ENCODE measurements at regions not wholly inside any gene's neighbourhood (a gene's known extent, or its start where the extent isn't known, plus 50 kb on each side); places are given as distances from the start of the nearest gene placed in this dataset.

DNA sequence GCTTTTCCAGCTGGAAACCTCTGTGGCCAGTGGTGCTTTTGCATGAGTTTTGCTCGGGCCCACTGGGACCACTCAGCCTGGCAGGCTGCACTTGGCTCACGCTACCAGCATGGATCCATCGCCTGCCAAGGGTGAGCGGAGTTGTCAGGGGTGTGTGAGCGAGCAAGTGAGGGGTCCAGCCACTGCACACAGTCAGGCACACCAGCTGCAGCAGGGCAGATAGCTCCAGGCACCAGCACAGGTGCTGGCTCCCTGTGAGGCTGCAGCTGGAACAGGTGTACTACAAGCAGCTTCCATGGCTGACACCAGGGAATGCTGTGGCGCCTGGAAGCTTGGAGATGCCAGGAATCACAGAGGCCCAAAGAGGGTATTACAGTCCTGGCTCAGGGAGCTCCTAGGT is 391.2 kb upstream of the SGCD start:
- Histone ChIP-seq H4K20me1 (ENCODE audit: insufficient read depth, low read length) (no peaks in the 10 kb centered on the region), H3K9ac (ENCODE audit: low read depth, low read length) (no peak overlapping the region), H3K27me3 (ENCODE audit: insufficient read depth, low read length, poor library complexity) (no peaks in the 10 kb centered on the region), H2AFZ (ENCODE audit: low read depth, low read length) (no peak overlapping the region), H3K27ac (ENCODE audit: low read length) (no peak overlapping the region), H3K4me3 (ENCODE audit: low read depth in 1 of 2, low read length in 2 of 2) (no peak overlapping the region), H3K4me1 (ENCODE audit: insufficient read depth, low read length) (no peaks in the 10 kb centered on the region), H3K36me3 (ENCODE audit: insufficient read depth, low read length) (no peaks in the 10 kb centered on the region), H3K79me2 (ENCODE audit: insufficient read depth, low read length) (no peaks in the 10 kb centered on the region), H3K4me2 (ENCODE audit: insufficient read depth, low read length) (no peak overlapping the region), H3K9me3 (ENCODE audit: insufficient read depth, low read length, severe bottlenecking) (no peaks in the 10 kb centered on the region)
- no peak for DNase-seq
- TF ChIP-seq EZH2 (IDR thresholded peaks at IDR 0.05; ENCODE audit: borderline replicate concordance, low read depth, low read length, severe bottlenecking): no peak
- TF ChIP-seq, protein P1, sequence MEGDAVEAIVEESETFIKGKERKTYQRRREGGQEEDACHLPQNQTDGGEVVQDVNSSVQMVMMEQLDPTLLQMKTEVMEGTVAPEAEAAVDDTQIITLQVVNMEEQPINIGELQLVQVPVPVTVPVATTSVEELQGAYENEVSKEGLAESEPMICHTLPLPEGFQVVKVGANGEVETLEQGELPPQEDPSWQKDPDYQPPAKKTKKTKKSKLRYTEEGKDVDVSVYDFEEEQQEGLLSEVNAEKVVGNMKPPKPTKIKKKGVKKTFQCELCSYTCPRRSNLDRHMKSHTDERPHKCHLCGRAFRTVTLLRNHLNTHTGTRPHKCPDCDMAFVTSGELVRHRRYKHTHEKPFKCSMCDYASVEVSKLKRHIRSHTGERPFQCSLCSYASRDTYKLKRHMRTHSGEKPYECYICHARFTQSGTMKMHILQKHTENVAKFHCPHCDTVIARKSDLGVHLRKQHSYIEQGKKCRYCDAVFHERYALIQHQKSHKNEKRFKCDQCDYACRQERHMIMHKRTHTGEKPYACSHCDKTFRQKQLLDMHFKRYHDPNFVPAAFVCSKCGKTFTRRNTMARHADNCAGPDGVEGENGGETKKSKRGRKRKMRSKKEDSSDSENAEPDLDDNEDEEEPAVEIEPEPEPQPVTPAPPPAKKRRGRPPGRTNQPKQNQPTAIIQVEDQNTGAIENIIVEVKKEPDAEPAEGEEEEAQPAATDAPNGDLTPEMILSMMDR (IDR thresholded peaks at IDR 0.05; ENCODE audit: borderline replicate concordance, extremely low read depth, low read length, poor library complexity, severe bottlenecking): no peak
- no peak for ATAC-seq (ENCODE audit: insufficient read depth, low read depth)

DNA sequence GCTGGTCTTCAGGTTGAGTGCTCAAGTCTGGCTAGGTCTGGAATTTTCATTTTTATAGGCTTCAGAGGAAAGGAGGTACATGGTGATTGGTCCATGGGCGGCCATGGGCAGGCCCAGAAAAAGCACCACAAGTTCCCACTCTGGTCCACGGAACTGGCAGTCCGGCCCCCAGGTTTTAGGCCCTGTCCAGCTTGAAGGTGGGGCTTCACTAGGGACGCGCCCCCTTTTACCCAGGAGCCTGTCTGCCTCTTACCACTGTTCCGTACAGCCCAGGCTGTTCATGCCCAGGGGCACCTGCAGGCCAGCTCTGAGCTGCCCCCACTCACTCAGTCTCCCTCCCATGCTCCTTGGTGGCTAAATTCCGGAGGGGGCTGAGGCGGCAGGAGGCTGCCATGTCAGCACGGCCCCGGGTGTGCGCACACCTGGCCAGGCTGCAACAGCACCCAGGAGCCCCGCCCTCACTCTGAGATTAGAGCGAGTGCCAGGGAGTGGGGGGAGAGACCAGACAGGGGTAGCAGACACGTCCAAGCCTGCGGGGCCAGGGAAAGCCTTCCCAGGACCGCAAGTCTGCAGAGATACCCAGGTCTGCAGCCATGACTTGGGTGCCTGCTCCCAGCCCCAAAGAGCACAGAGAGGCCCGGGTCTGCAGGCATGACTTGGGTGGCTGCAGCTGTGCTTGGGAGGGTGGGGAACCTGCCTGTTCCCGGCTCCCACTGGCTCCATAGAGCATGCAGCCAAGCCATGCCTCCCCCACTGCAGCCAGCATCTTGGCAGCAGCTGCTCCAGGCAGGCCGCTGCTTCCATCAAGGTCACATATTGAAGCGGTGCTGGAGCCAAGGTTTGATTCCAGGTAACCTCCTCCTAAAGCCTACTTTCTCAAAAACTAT is 390.2 kb upstream of the SGCD start:
- Histone ChIP-seq H3K27me3 (ENCODE audit: insufficient read depth, low read length, poor library complexity) (no peaks in the 10 kb centered on the region), H3K36me3 (ENCODE audit: insufficient read depth, low read length) (no peaks in the 10 kb centered on the region), H4K20me1 (ENCODE audit: insufficient read depth, low read length) (no peaks in the 10 kb centered on the region), H3K27ac (ENCODE audit: low read length) (no peak overlapping the region), H3K4me1 (ENCODE audit: insufficient read depth, low read length) (no peaks in the 10 kb centered on the region), H3K9me3 (ENCODE audit: insufficient read depth, low read length, severe bottlenecking) (no peaks in the 10 kb centered on the region), H3K79me2 (ENCODE audit: insufficient read depth, low read length) (no peaks in the 10 kb centered on the region), H3K9ac (ENCODE audit: low read depth, low read length) (no peak overlapping the region), H3K4me2 (ENCODE audit: insufficient read depth, low read length) (no peak overlapping the region), H3K4me3 (ENCODE audit: low read depth in 1 of 2, low read length in 2 of 2) (no peak overlapping the region), H2AFZ (ENCODE audit: low read depth, low read length) (no peak overlapping the region)
- no peak for DNase-seq
- no peak for ATAC-seq (ENCODE audit: insufficient read depth, low read depth)
- TF ChIP-seq EZH2 (IDR thresholded peaks at IDR 0.05; ENCODE audit: borderline replicate concordance, low read depth, low read length, severe bottlenecking): no peak
- TF ChIP-seq, protein P1 (IDR thresholded peaks at IDR 0.05; ENCODE audit: borderline replicate concordance, extremely low read depth, low read length, poor library complexity, severe bottlenecking): no peak

DNA sequence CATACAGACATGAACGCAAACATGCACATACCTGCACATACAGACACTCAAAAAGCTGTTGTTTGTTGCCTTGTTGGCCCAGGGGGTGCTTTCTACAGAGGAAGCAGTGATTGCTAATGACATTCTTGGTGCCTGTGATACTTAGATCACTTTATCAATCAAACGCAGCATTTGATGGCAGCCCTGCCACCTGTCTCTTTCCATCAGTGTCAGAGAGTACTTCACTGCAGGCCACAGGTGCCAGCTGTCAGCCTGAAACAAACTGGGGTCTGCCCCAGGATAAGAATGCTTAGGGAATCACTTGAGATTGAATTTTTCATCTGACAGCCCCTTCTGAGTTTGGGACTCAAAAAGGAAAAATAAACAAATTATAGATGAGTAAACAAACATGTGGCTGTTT is 388.9 kb upstream of the SGCD start:
- ATAC-seq (ENCODE audit: insufficient read depth, low read depth): no peak
- Histone ChIP-seq H3K27ac (ENCODE audit: low read length) (no peak overlapping the region), H3K4me1 (ENCODE audit: insufficient read depth, low read length) (no peaks in the 10 kb centered on the region), H3K9ac (ENCODE audit: low read depth, low read length) (no peak overlapping the region), H2AFZ (ENCODE audit: low read depth, low read length) (no peak overlapping the region), H3K36me3 (ENCODE audit: insufficient read depth, low read length) (no peaks in the 10 kb centered on the region), H3K27me3 (ENCODE audit: insufficient read depth, low read length, poor library complexity) (no peaks in the 10 kb centered on the region), H3K4me3 (ENCODE audit: low read depth in 1 of 2, low read length in 2 of 2) (no peak overlapping the region), H3K9me3 (ENCODE audit: insufficient read depth, low read length, severe bottlenecking) (no peaks in the 10 kb centered on the region), H3K4me2 (ENCODE audit: insufficient read depth, low read length) (no peak overlapping the region), H3K79me2 (ENCODE audit: insufficient read depth, low read length) (no peaks in the 10 kb centered on the region), H4K20me1 (ENCODE audit: insufficient read depth, low read length) (no peaks in the 10 kb centered on the region)
- no peak for DNase-seq
- TF ChIP-seq, protein P1 (IDR thresholded peaks at IDR 0.05; ENCODE audit: borderline replicate concordance, extremely low read depth, low read length, poor library complexity, severe bottlenecking): no peak
- no peak for TF ChIP-seq EZH2 (IDR thresholded peaks at IDR 0.05; ENCODE audit: borderline replicate concordance, low read depth, low read length, severe bottlenecking)

All from DND-41 (cell line).